ENCODE measurements at regions not wholly inside any gene's neighbourhood (a gene's known extent, or its start where the extent isn't known, plus 50 kb on each side); places are given as distances from the start of the nearest gene placed in this dataset.

GRCh38 chr2:60125611-60126426, 427.6 kb downstream of the BCL11A start:
- no peak overlapping the region for H3K4me3 ChIP-seq (ENCODE audit: low read depth, low read length)
- DNase-seq (ENCODE audit: low read depth), result no peak
- TF ChIP-seq, protein P1, sequence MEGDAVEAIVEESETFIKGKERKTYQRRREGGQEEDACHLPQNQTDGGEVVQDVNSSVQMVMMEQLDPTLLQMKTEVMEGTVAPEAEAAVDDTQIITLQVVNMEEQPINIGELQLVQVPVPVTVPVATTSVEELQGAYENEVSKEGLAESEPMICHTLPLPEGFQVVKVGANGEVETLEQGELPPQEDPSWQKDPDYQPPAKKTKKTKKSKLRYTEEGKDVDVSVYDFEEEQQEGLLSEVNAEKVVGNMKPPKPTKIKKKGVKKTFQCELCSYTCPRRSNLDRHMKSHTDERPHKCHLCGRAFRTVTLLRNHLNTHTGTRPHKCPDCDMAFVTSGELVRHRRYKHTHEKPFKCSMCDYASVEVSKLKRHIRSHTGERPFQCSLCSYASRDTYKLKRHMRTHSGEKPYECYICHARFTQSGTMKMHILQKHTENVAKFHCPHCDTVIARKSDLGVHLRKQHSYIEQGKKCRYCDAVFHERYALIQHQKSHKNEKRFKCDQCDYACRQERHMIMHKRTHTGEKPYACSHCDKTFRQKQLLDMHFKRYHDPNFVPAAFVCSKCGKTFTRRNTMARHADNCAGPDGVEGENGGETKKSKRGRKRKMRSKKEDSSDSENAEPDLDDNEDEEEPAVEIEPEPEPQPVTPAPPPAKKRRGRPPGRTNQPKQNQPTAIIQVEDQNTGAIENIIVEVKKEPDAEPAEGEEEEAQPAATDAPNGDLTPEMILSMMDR (IDR thresholded peaks at IDR 0.05; ENCODE audit: control insufficient read depth, extremely low read depth, insufficient read depth), result no peak

- no peak for DNase-seq (ENCODE audit: low read depth)
- TF ChIP-seq, protein P1 (IDR thresholded peaks at IDR 0.05; ENCODE audit: control insufficient read depth, extremely low read depth, insufficient read depth), result peak; percentile 19; the same call in 1 of the 2 replicates
Observed at GRCh38 chr2:60119778-60120177, 433.7 kb downstream of the BCL11A start.

DNA sequence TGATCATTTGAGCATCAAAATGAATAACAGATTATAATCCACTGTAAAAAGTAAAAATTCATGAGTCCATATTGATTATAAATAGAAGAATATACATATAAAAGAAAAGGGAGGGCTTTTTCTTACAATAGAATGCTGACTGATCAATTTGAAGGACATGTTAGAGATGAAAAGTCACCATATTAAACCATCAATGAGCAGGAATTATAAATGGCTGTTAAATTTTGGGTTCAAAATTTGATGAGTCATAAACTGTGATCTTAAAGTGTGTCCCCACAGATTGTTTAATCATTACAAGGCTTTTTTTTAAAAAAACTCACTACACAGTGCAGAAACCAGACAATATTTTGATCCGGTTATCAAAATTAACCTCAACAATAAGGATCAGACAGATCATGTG, 434.5 kb downstream of the BCL11A start:
- TF ChIP-seq, protein P1 (IDR thresholded peaks at IDR 0.05; ENCODE audit: control insufficient read depth, extremely low read depth, insufficient read depth), result no peak
- no peak overlapping the region for H3K4me3 ChIP-seq (ENCODE audit: low read depth, low read length)
- no peak for DNase-seq (ENCODE audit: low read depth)

More at GRCh38 chr2:60119778-60120177, 433.7 kb downstream of the BCL11A start:
- no peak overlapping the region for H3K4me3 ChIP-seq (ENCODE audit: low read depth, low read length)

GRCh38 chr2:60118061-60118460, 435.4 kb downstream of the BCL11A start:
- TF ChIP-seq, protein P1 (IDR thresholded peaks at IDR 0.05; ENCODE audit: control insufficient read depth, extremely low read depth, insufficient read depth), result no peak
- DNase-seq (ENCODE audit: low read depth), result no peak
- no peak overlapping the region for H3K4me3 ChIP-seq (ENCODE audit: low read depth, low read length)

DNA sequence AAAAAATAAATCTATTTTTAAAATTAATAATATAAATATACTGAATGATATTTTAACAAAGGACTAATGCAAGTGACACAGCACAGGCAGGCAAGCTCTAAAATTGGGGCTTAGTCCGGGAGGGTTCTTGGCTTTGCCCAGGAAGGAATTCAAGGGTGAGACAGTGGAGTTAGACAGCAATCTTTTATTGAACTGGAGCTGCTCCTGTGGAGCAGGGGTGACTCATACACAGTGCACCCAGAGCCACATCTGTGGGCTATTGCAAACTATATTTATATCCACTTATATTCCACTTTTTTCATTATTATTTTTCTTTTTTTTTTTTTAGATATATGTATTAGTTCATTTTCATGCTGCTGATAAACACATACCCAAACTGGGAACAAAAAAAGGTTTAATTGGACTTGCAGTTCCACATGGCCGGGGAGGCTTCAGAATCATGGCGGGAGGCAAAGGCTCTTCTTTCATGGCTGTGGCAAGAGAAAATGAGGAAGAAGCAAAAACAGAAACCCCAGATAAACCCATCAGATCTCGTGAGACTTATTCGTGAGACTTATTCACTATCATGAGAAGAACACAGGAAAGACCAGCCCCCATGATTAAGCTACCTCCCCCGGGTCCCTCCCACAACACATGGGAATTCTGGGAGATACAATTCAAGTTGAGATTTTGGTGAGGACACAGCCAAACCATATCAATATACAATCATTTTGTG, 437.1 kb downstream of the BCL11A start:
- H3K4me3 ChIP-seq (ENCODE audit: low read depth, low read length), result no peak overlapping the region
- DNase-seq (ENCODE audit: low read depth), result no peak

GRCh38 chr2:60109744-60110143, 443.7 kb downstream of the BCL11A start:
- DNase-seq (ENCODE audit: low read depth), result no peak
- TF ChIP-seq, protein P1 (IDR thresholded peaks at IDR 0.05; ENCODE audit: control insufficient read depth, extremely low read depth, insufficient read depth), result no peak
- no peak overlapping the region for H3K4me3 ChIP-seq (ENCODE audit: low read depth, low read length)

More for the DNA sequence above, 437.1 kb downstream of the BCL11A start:
- TF ChIP-seq, protein P1 (IDR thresholded peaks at IDR 0.05; ENCODE audit: control insufficient read depth, extremely low read depth, insufficient read depth), result no peak
